Fibroblast of skin of scalp (primary cell): ENCODE measurements at regions not wholly inside any gene's neighbourhood (a gene's known extent, or its start where the extent isn't known, plus 50 kb on each side); places are given as distances from the start of the nearest gene placed in this dataset.

ENCODE experiments used
- DNase-seq: peaks from one replicate; pipeline ENCODE4 v3.0.0-alpha.2; 2013

DNA sequence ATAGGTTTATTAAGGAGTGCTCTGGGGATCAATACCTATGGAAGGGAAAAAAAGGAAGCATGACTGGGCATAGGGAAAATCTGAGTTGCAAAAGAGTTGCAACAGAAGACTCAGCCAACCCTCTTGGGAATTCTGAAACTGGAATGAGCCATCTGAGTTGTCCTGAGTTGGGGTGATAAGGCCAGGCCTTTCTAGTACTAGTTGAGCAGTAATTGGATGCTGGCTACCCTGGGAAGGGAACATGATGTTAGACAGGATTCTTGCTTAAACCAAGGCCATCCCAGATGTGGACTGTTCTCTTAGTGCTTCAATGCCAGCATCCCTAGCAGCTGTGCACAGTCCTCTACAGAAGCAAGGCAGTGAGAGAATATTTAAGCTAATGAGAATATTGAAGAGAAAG is 348.8 kb upstream of the GULP1 start:
- DNase-seq: peak; percentile 26

- no peak for DNase-seq
These were observed 347.8 kb upstream of the GULP1 start for GRCh38 chr2:187943772-187944369.

GRCh38 chr2:187949859-187950258 is 341.8 kb upstream of the GULP1 start:
- no peak for DNase-seq

DNA sequence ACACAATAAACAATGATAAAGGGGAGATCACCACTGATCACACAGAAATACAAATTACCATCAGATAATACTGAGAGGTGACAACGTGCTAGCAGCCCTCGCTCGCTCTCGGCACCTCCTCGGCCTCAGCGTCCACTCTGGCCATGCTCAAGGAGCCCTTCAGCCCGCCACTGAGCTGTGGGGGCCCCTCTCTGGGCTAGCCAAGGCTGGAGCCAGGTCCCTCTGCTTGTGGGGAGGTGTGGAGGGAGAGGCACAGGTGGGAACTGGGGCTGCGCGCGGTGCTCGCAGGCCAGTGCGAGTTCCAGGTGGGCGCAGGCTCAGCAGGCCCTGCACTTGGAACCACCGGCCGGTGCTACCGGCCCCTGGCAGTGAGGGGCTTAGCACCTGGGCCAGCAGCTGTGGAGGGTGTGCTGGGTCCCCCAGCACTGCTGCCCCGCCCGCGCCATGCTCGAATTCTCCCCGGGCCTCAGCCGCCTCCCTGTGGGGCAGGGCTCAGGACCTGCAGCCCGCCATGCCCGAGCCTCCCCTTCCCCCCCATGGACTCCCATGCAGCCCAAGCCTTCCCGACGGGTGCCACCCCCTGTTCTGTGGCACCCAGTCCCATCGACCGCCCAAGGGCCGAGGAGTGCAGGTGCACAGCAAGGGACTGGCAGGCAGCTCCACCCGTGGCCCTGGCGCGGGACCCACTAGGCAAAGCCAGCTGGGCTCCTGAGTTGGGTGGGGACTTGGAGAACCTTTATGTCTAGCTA is 340.0 kb upstream of the GULP1 start:
- no peak for DNase-seq

DNA sequence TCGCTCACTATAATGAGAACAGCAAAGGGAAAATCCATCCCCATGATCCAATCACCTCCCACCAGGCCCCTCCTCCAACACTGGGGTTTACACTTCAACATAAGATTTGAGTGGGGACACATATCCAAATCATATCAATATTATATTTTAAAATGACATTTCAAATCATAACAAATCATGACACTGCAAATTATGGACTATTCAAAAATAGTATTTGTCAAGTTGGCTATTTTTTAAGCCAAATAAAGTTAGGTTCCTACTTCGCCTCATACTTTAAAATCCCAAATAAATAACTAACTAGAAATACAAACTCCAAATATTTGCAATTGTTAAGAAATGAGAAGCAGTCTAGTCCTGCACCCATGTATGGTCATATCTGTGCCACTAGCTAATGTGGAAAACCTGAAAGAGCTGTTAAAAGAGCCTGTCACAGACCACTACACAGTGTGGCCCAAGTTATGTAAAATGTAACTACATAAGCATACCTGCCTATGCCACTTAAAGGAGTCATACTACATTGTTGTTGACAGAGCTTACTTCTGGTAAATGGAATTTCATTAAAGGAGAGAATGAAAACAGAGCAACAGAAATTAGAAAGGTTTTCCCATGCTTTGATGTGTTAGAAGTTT is 334.7 kb upstream of the GULP1 start:
- peak; percentile 20 for DNase-seq

DNA sequence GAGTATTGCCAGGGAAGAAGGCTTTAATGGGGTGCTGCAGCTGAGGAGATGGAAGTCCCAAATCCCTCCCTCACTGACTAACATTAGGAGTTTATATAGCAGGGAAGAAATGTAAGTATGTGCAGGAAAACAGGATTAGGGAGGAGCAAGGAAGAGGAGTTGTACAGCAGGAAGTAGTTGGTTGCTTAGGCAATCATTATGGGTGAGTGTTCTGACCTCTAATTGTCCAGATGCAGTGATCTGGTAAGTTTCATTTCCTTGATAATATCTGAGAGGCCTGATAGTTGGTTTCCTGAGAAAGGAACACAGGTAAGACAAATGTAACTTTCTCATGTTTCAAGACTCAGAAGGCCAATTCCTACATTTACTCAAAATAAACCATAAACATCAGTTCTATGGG is 331.9 kb upstream of the GULP1 start:
- DNase-seq: no peak

- no peak for DNase-seq
These were observed 329.1 kb upstream of the GULP1 start for GRCh38 chr2:187962538-187962937.

DNA sequence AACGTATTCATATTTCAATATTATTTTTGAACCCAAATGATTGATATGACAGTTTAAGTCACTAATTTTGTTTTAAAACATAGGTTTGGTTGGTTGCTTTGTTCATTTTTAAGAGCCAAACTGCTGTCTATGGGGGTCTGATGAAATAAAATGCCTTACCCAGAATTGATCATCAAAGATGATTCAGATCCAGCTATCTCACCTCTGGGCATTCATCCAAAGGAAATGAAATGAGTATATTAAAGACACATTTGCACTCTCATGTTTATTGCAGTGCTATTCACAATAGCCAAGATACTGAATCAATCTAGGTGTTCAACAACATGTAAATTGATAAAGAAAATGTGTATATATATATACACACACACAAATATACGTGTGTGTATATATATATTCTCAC is 326.9 kb upstream of the GULP1 start:
- peak; percentile 48 for DNase-seq

- DNase-seq: no peak
These were observed 324.8 kb upstream of the GULP1 start for GRCh38 chr2:187966924-187967323.

GRCh38 chr2:187971893-187972292 is 319.8 kb upstream of the GULP1 start:
- DNase-seq: no peak

DNA sequence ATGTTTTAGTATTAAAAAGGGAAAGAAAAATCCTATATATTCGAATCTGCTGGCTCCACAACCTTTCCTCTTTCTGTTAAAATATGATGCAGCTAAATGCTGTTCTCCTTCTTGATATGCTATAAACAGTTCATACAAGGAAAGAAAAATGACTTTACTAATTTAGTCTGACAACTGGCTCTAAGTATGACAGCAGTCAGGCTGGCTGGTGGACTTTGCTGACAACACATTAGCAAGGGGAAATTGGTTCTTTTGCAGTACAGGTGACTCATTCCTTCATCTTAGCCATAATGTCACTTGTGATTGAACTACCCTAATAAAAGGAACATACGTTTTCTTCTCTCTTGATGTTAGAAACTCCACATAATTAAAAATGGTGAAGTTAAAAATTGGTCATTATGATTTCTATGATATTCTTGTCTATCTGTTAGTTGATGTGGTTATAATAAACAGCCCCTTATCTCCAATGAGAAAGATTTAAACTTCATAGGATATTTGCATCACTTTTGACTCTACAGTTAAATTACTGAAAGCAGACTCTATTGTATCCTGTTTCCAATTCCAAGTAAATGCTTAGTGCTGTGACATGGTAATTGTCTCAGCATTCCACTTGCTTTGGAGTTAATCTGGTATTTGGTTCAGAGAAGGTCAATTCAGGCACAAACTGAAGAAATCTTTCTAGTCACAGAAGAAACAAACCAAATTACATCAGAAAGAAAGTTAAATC is 315.3 kb upstream of the GULP1 start:
- DNase-seq: no peak

GRCh38 chr2:187976986-187977333 is 314.7 kb upstream of the GULP1 start:
- DNase-seq: no peak

GRCh38 chr2:187978356-187978755 is 313.3 kb upstream of the GULP1 start:
- no peak for DNase-seq

- peak; percentile 94 for DNase-seq
These were observed 309.0 kb upstream of the GULP1 start for GRCh38 chr2:187982668-187983067.

GRCh38 chr2:187985195-187985594 is 306.5 kb upstream of the GULP1 start:
- DNase-seq: no peak

- no peak for DNase-seq
These were observed 305.8 kb upstream of the GULP1 start for GRCh38 chr2:187985923-187986322.

- DNase-seq: peak; percentile 46
These were observed 305.1 kb upstream of the GULP1 start for GRCh38 chr2:187986390-187987105.

DNA sequence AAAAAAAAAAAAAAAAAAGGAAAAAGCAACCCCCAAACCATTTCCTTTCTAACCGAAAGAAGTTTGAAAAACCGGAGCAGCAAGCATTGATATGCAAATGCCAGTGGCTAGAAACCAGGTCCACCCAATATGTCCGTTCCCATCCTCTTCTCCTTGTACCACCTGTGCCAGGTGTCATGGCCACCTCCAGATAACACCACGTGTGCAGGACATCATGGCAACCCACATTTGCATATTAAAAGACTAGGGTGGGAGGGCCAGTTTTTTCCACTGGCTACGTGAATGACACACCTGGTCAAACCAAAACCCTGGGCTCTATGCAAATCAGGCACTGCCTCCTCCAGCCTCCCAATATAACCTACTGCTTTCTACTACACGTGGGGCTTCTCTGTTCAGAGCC is 303.3 kb upstream of the GULP1 start:
- no peak for DNase-seq

GRCh38 chr2:187989925-187990623 is 301.6 kb upstream of the GULP1 start:
- no peak for DNase-seq

DNA sequence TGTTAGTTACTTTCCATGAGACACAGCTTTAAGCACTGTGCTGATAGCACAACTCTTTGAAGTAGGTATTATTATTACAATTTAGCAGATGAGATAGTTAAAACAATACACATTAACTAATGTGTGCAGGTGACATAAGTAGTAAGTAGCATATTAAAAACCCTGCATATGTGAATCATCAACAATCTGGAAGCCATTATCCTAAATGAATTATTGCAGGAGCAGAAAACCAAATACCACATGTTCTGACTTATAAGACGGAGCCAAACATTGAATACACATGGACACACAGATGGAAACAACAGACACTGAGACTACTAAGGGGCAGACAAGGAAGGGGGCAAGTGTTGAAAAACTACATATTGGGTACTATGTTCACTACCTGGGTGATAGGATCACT is 300.3 kb upstream of the GULP1 start:
- DNase-seq: peak; percentile 34

GRCh38 chr2:187994464-187995331 is 297.0 kb upstream of the GULP1 start:
- peak; percentile 51 for DNase-seq
